HCT116 (cell line): ENCODE measurements at regions not wholly inside any gene's neighbourhood (a gene's known extent, or its start where the extent isn't known, plus 50 kb on each side); places are given as distances from the start of the nearest gene placed in this dataset.

Source experiments
- ATAC-seq: fragments of 200-7000 bp; cut with Tn5 transposase; 2 replicates; pipeline ENCODE4 v1.9.1; 2020; ENCODE audit warnings: mild to moderate bottlenecking, moderate library complexity
- BruUV-seq: library from RNA; stranded (reverse); fragments of 400-500 nt; replicated peaks from 2 replicates; lab custom pipeline; 2021; lab: Mats Ljungman, UMichigan
- CTCF ChIA-PET: fragments of 300-600 bp; sonication (Branson Sonifier 250); formaldehyde crosslinking; loops from one replicate; lab custom pipeline; 2021; ENCODE audit warnings: antibody characterized with exemption; lab: Charles Lee
- POLR2A ChIA-PET: fragments of 300-600, 350-600 bp; sonication (Branson Sonifier 250); formaldehyde crosslinking; loops from one replicate; lab custom pipeline; 2021; ENCODE audit warnings: antibody characterized with exemption; lab: Charles Lee
- RAD21 ChIA-PET, 2 experiments: fragments of 300-600 bp; sonication (Branson Sonifier 250); formaldehyde crosslinking; loops; one replicate each; lab custom pipeline; 2023; ENCODE audit warnings: low total read pairs in 2 of 2; ENCODE audit not compliant: uncharacterized antibody in 2 of 2, unreplicated experiment in 2 of 2, low non-redundant PET in 1 of 2; lab: Charles Lee
- DNase-seq: peaks from one replicate; pipeline ENCODE4 v3.0.0-alpha.2; 2010; ENCODE audit warnings: low read depth, low spot score
- H2AFZ ChIP-seq: fragments of 200-600 bp; shearing (Covaris generic), sonication (generic); 2 replicates; pipeline ENCODE4 v1.6.1; 2017; ENCODE audit warnings: low read depth, mixed run types, mixed read lengths, antibody characterized with exemption, low read length; ENCODE audit not compliant: poor library complexity, severe bottlenecking
- H3K27ac ChIP-seq: 2 replicates; pipeline ENCODE4 v1.5.1; 2012; ENCODE audit warnings: low read depth, low read length
- H3K27me3 ChIP-seq: fragments of 200-600 bp; sonication (generic); 2 replicates; pipeline ENCODE4 v1.6.1; 2016; ENCODE audit warnings: mixed run types, low read length, mixed read lengths; ENCODE audit not compliant: insufficient read depth
- H3K36me3 ChIP-seq, 2 experiments: fragments of 200-500 bp in 1 of 2; fragments of 200-600 bp in 1 of 2; sonication (Bioruptor generic) in 1 of 2; sonication (generic) in 1 of 2; 2 replicates each; pipeline versions ENCODE4 v1.5.1 to v1.6.1; 2014 to 2016; ENCODE audit warnings: low read length in 2 of 2, inconsistent platforms in 1 of 2, mixed read lengths in 1 of 2, mixed run types in 1 of 2; ENCODE audit not compliant: insufficient read depth in 2 of 2, control insufficient read depth in 1 of 2
- H3K4me1 ChIP-seq, 2 experiments: fragments of 200-600 bp in 1 of 2; sonication (generic) in 1 of 2; 2 replicates each; pipeline versions ENCODE4 v1.5.1 to v1.6.1; 2012 to 2017; ENCODE audit warnings: low read length in 2 of 2, inconsistent platforms in 1 of 2, mild to moderate bottlenecking in 1 of 2, mixed read lengths in 1 of 2, mixed run types in 1 of 2, moderate library complexity in 1 of 2; ENCODE audit not compliant: insufficient read depth in 2 of 2, control insufficient read depth in 1 of 2
- H3K4me2 ChIP-seq: fragments of 200-600 bp; sonication (generic); 2 replicates; pipeline ENCODE4 v1.6.1; 2017; ENCODE audit warnings: mixed run types, low read length, mixed read lengths
- H3K4me3 ChIP-seq, 2 experiments: fragments of 200-600 bp in 1 of 2; sonication (generic) in 1 of 2; replicated peaks in 1 of 2; 2 replicates each; pipeline ENCODE4 v1.5.1; 2011 to 2016; ENCODE audit warnings: low read length in 2 of 2, control low read depth in 1 of 2, low read depth in 1 of 2, mild to moderate bottlenecking in 1 of 2, mixed read lengths in 1 of 2, mixed run types in 1 of 2
- H3K79me2 ChIP-seq: fragments of 200-600 bp; sonication (generic); 2 replicates; pipeline ENCODE4 v1.6.1; 2017; ENCODE audit warnings: mild to moderate bottlenecking, mixed run types, low read length, moderate library complexity, mixed read lengths; ENCODE audit not compliant: insufficient read depth
- H3K9ac ChIP-seq: fragments of 200-600 bp; sonication (generic); 2 replicates; pipeline ENCODE4 v1.6.1; 2016; ENCODE audit warnings: low read length, mixed read lengths
- H3K9me2 ChIP-seq: fragments of 200-600 bp; sonication (generic), shearing (Covaris generic); 2 replicates; pipeline ENCODE4 v1.6.1; 2017; ENCODE audit warnings: mixed run types, mild to moderate bottlenecking, moderate library complexity; ENCODE audit not compliant: insufficient read depth
- H3K9me3 ChIP-seq, 2 experiments: fragments of 200-500 bp in 1 of 2; fragments of 200-600 bp in 1 of 2; sonication (Bioruptor generic) in 1 of 2; sonication (generic) in 1 of 2; 2 replicates each; pipeline ENCODE4 v1.6.1; 2014 to 2017; ENCODE audit warnings: low read length in 2 of 2, mixed read lengths in 2 of 2, inconsistent platforms in 1 of 2, low read depth in 1 of 2, mild to moderate bottlenecking in 1 of 2, mixed run types in 1 of 2, moderate library complexity in 1 of 2; ENCODE audit not compliant: control insufficient read depth in 1 of 2, insufficient read depth in 1 of 2
- H4K20me1 ChIP-seq: fragments of 200-600 bp; sonication (generic), shearing (Covaris generic); 2 replicates; pipeline ENCODE4 v1.6.1; 2017; ENCODE audit warnings: mixed run types, mild to moderate bottlenecking, moderate library complexity; ENCODE audit not compliant: insufficient read depth
- CBX3 ChIP-seq: IDR thresholded peaks from 2 replicates; pipeline ENCODE4 v1.6.1; 2012; ENCODE audit warnings: low read depth
- CTCF ChIP-seq, 3 experiments: fragments of 200-600 bp in 1 of 3; sonication (generic) in 1 of 3; IDR thresholded peaks in 2 of 3; conservative IDR thresholded peaks in 1 of 3; 2 replicates each; pipeline ENCODE4 v1.5.1; 2012 to 2017; ENCODE audit warnings: low read depth in 2 of 3, low read length in 2 of 3, antibody characterized with exemption in 1 of 3, borderline replicate concordance in 1 of 3, control low read depth in 1 of 3, mild to moderate bottlenecking in 1 of 3, mixed read lengths in 1 of 3, mixed run types in 1 of 3, moderate library complexity in 1 of 3; ENCODE audit not compliant: insufficient read depth in 1 of 3
- EGR1 ChIP-seq: IDR thresholded peaks from 2 replicates; pipeline ENCODE4 v1.6.1; 2012; ENCODE audit warnings: low read depth
- ELF1 ChIP-seq: IDR thresholded peaks from 2 replicates; pipeline ENCODE4 v1.6.1; 2012; ENCODE audit warnings: low read depth, borderline replicate concordance
- EZH2 ChIP-seq: fragments of 200-600 bp; sonication (generic); IDR thresholded peaks from 2 replicates; pipeline ENCODE4 v1.6.1; 2017; ENCODE audit warnings: antibody characterized with exemption, mixed run types
- EZH2phosphoT487 ChIP-seq: fragments of 200-600 bp; IDR thresholded peaks from 2 replicates; pipeline ENCODE4 v1.6.1; 2018; ENCODE audit warnings: antibody characterized with exemption, borderline replicate concordance
- JUND ChIP-seq: IDR thresholded peaks from 2 replicates; pipeline ENCODE4 v1.6.1; 2012
- POLR2A ChIP-seq: IDR thresholded peaks from 2 replicates; pipeline ENCODE4 v1.7.0; 2011; ENCODE audit warnings: borderline replicate concordance; ENCODE audit not compliant: insufficient read depth, insufficient read length; ENCODE audit errors: extremely low read depth
- POLR2AphosphoS5 ChIP-seq: IDR thresholded peaks from 2 replicates; pipeline ENCODE4 v1.6.1; 2011; ENCODE audit warnings: mild to moderate bottlenecking, low read depth, low read length, moderate library complexity
- REST ChIP-seq: IDR thresholded peaks from 2 replicates; pipeline ENCODE4 v1.6.1; 2012; ENCODE audit warnings: low read depth
- SIN3A ChIP-seq: IDR thresholded peaks from 2 replicates; pipeline ENCODE4 v1.6.1; 2012; ENCODE audit warnings: low read depth
- SRF ChIP-seq: IDR thresholded peaks from 2 replicates; pipeline ENCODE4 v1.6.1; 2012; ENCODE audit warnings: low read depth
- TCF7L2 ChIP-seq: IDR thresholded peaks from 2 replicates; pipeline ENCODE4 v1.7.0; 2011; ENCODE audit warnings: borderline replicate concordance, inconsistent platforms; ENCODE audit not compliant: insufficient read depth, insufficient read length; ENCODE audit errors: extremely low read depth
- YY1 ChIP-seq: IDR thresholded peaks from 2 replicates; pipeline ENCODE4 v1.6.1; 2011; ENCODE audit warnings: low read length, low read depth, moderate library complexity, mild to moderate bottlenecking; ENCODE audit not compliant: insufficient replicate concordance; ENCODE audit errors: extremely low read depth
- ZFX ChIP-seq: fragments of 450-650 bp; IDR thresholded peaks from 2 replicates; pipeline ENCODE4 v1.6.1; 2017
- ZNF274 ChIP-seq: fragments of 200-500 bp; sonication (Bioruptor generic); IDR thresholded peaks from 2 replicates; pipeline ENCODE4 v1.6.1; 2014; ENCODE audit warnings: mild to moderate bottlenecking, low read depth, low read length, inconsistent platforms
- intact Hi-C: fragments of 100-400 bp; cut with micrococcal nuclease; formaldehyde crosslinking; loops from 2 replicates; pipeline ENCODE4 v1.10.0; 2022
- TF ChIP-seq, protein P1 (sequence below): IDR thresholded peaks from 2 replicates; pipeline ENCODE4 v1.6.1; 2012
- TF ChIP-seq, protein P2 (sequence below): IDR thresholded peaks from 2 replicates; pipeline ENCODE4 v1.6.1; 2011; ENCODE audit warnings: mild to moderate bottlenecking, low read length, moderate library complexity; ENCODE audit not compliant: insufficient replicate concordance; ENCODE audit errors: extremely low read depth
- TF ChIP-seq, protein P3 (sequence below): IDR thresholded peaks from 2 replicates; pipeline ENCODE4 v1.6.1; 2012

- Histone ChIP-seq H3K4me3 (no peak overlapping the region), H3K79me2 (no peaks in the 10 kb centered on the region), H3K27me3 (no peaks in the 10 kb centered on the region), H3K9me3 (no peaks in the 10 kb centered on the region), H3K9me2 (no peaks in the 10 kb centered on the region), H4K20me1 (no peaks in the 10 kb centered on the region), H3K36me3 (no peaks in the 10 kb centered on the region), H3K27ac (no peak overlapping the region), H3K9ac (no peak overlapping the region), H2AFZ (no peak overlapping the region), H3K4me2 (no peak overlapping the region), H3K4me1 (peaks cover 0 to 3% of the 10 kb centered on the region in 2 experiments; a peak in 1 of 4 replicates)
- RAD21 ChIA-PET, result no interaction called here
- no TSS peak for BruUV-seq
- intact Hi-C loops, result no loop called here
- POLR2A ChIA-PET, result no interaction called here
- ATAC-seq, result no peak
- TF ChIP-seq SIN3A, result no peak
- TF ChIP-seq, protein P1, sequence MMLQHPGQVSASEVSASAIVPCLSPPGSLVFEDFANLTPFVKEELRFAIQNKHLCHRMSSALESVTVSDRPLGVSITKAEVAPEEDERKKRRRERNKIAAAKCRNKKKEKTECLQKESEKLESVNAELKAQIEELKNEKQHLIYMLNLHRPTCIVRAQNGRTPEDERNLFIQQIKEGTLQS, result no peak
- TF ChIP-seq POLR2AphosphoS5, result no peak
- TF ChIP-seq EGR1, result no peak
- no peak for TF ChIP-seq SRF
- no peak for TF ChIP-seq ZFX
- TF ChIP-seq, protein P2, sequence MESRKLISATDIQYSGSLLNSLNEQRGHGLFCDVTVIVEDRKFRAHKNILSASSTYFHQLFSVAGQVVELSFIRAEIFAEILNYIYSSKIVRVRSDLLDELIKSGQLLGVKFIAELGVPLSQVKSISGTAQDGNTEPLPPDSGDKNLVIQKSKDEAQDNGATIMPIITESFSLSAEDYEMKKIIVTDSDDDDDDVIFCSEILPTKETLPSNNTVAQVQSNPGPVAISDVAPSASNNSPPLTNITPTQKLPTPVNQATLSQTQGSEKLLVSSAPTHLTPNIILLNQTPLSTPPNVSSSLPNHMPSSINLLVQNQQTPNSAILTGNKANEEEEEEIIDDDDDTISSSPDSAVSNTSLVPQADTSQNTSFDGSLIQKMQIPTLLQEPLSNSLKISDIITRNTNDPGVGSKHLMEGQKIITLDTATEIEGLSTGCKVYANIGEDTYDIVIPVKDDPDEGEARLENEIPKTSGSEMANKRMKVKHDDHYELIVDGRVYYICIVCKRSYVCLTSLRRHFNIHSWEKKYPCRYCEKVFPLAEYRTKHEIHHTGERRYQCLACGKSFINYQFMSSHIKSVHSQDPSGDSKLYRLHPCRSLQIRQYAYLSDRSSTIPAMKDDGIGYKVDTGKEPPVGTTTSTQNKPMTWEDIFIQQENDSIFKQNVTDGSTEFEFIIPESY, result no peak
- TF ChIP-seq EZH2phosphoT487, result no peak
- TF ChIP-seq, protein P3, sequence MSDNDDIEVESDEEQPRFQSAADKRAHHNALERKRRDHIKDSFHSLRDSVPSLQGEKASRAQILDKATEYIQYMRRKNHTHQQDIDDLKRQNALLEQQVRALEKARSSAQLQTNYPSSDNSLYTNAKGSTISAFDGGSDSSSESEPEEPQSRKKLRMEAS, result no peak
- TF ChIP-seq JUND, result no peak
- no peak for TF ChIP-seq ZNF274
- TF ChIP-seq CTCF (IDR thresholded peaks at IDR 0.05 in 2 of 3, conservative IDR thresholded peaks at IDR 0.05 in 1 of 3; ENCODE audit: borderline replicate concordance in 1 of 3, insufficient read depth in 1 of 3, low read depth in 2 of 3, low read length in 2 of 3), result no peak
- TF ChIP-seq TCF7L2, result no peak
- TF ChIP-seq EZH2, result no peak
- TF ChIP-seq REST, result no peak
- TF ChIP-seq CBX3, result no peak
- no peak for TF ChIP-seq POLR2A
- TF ChIP-seq ELF1, result no peak
- no peak for TF ChIP-seq YY1
- DNase-seq, result no peak
- CTCF ChIA-PET, result no interaction called here
These were observed 174.5 kb upstream of the AFDN start for GRCh38 chr6:167652042-167652700.
